CD8-positive, alpha-beta memory T cell (primary cell): ENCODE measurements at regions not wholly inside any gene's neighbourhood (a gene's known extent, or its start where the extent isn't known, plus 50 kb on each side); places are given as distances from the start of the nearest gene placed in this dataset.
A peak's percentile ranks its signal among the peaks of the same experiment; 100 is the strongest.

Experiments
- CTCF ChIA-PET: fragments of 350-600 bp; sonication (Branson Sonifier 250); formaldehyde crosslinking; loops from one replicate; lab custom pipeline; 2021; ENCODE audit warnings: antibody characterized with exemption; lab: Charles Lee
- POLR2A ChIA-PET: fragments of 350-600 bp; sonication (Branson Sonifier 250); formaldehyde crosslinking; loops from one replicate; lab custom pipeline; 2021; ENCODE audit warnings: antibody characterized with exemption; lab: Charles Lee
- DNase-seq, 5 donors: peaks; one replicate each; pipeline versions ENCODE4 v3.0.0 to v3.0.0-alpha.2; 2020 to 2022; ENCODE audit warnings: mixed read lengths in 1 of 5
- H3K27ac ChIP-seq: one replicate; pipeline ENCODE4 v1.7.0; 2013; ENCODE audit warnings: low read depth, mild to moderate bottlenecking, low read length, moderate library complexity
- H3K27me3 ChIP-seq: 2 replicates; pipeline ENCODE4 v1.7.0; 2013; ENCODE audit warnings: low read length, mild to moderate bottlenecking; ENCODE audit not compliant: insufficient read depth, poor library complexity, severe bottlenecking
- H3K36me3 ChIP-seq: 2 replicates; pipeline ENCODE4 v1.7.0; 2013; ENCODE audit warnings: mild to moderate bottlenecking, low read length, moderate library complexity; ENCODE audit not compliant: insufficient read depth
- H3K4me1 ChIP-seq: 2 replicates; pipeline ENCODE4 v1.7.0; 2013; ENCODE audit warnings: mild to moderate bottlenecking, low read length, moderate library complexity; ENCODE audit not compliant: insufficient read depth
- H3K4me3 ChIP-seq: 2 replicates; pipeline ENCODE4 v1.7.0; 2013; ENCODE audit warnings: mild to moderate bottlenecking, low read length
- H3K9me3 ChIP-seq: 2 replicates; pipeline ENCODE4 v1.7.0; 2013; ENCODE audit warnings: mild to moderate bottlenecking, low read length
- H3K27ac Mint-ChIP-seq, 8 donors: one replicate each; pipeline ENCODE4 v1.8.0; 2020 to 2021; ENCODE audit warnings: mixed read lengths in 8 of 8, mild to moderate bottlenecking in 6 of 8, inconsistent platforms in 3 of 8, moderate library complexity in 3 of 8
- H3K27me3 Mint-ChIP-seq, 2 donors: one replicate each; pipeline ENCODE4 v1.8.0; 2020 to 2021; ENCODE audit warnings: mixed read lengths in 2 of 2, mild to moderate bottlenecking in 1 of 2, moderate library complexity in 1 of 2
- H3K36me3 Mint-ChIP-seq, 3 donors: one replicate each; pipeline ENCODE4 v1.8.0; 2020 to 2021; ENCODE audit warnings: mixed read lengths in 3 of 3, inconsistent platforms in 1 of 3, mild to moderate bottlenecking in 1 of 3
- H3K4me1 Mint-ChIP-seq, 3 donors: one replicate each; pipeline ENCODE4 v1.8.0; 2020 to 2021; ENCODE audit warnings: mixed read lengths in 3 of 3, inconsistent platforms in 1 of 3, mild to moderate bottlenecking in 1 of 3
- H3K4me3 Mint-ChIP-seq, 7 donors: one replicate each; pipeline ENCODE4 v1.8.0; 2020 to 2021; ENCODE audit warnings: mixed read lengths in 7 of 7, mild to moderate bottlenecking in 6 of 7, moderate library complexity in 4 of 7, inconsistent platforms in 2 of 7
- H3K9me3 Mint-ChIP-seq, 5 donors: one replicate each; pipeline ENCODE4 v1.8.0; 2020 to 2022; ENCODE audit warnings: mixed read lengths in 5 of 5, mild to moderate bottlenecking in 3 of 5, moderate library complexity in 2 of 5, inconsistent platforms in 1 of 5

- Histone ChIP-seq H3K9me3 (no peaks in the 10 kb centered on the region), H3K4me1 (no peaks in the 10 kb centered on the region), H3K27ac (no peak overlapping the region), H3K36me3 (no peaks in the 10 kb centered on the region), H3K27me3 (no peaks in the 10 kb centered on the region), H3K4me3 (no peak overlapping the region)
- no peak for DNase-seq
- H3K4me1 Mint-ChIP-seq, result no peaks in the 10 kb centered on the region
- peaks cover 0 to 13% (median 2%) of the 10 kb centered on the region in 5 donors for H3K9me3 Mint-ChIP-seq
- H3K4me3 Mint-ChIP-seq, result no peak overlapping the region
- CTCF ChIA-PET, result no interaction called here
- peaks cover 0 to 3% of the 10 kb centered on the region in 2 donors for H3K27me3 Mint-ChIP-seq
- no peak overlapping the region for H3K27ac Mint-ChIP-seq
- peaks cover 7 to 17% (median 8%) of the 10 kb centered on the region in 3 donors for H3K36me3 Mint-ChIP-seq
- POLR2A ChIA-PET, result no interaction called here
Observed at GRCh38 chr5:109254511-109254910, 155.3 kb downstream of the PJA2 start.

- no peaks in the 10 kb centered on the region for H3K4me1 Mint-ChIP-seq
- Histone ChIP-seq H3K27ac (no peak overlapping the region), H3K4me3 (no peak overlapping the region), H3K9me3 (no peaks in the 10 kb centered on the region), H3K27me3 (no peaks in the 10 kb centered on the region), H3K36me3 (no peaks in the 10 kb centered on the region), H3K4me1 (no peaks in the 10 kb centered on the region)
- peaks cover 0 to 3% of the 10 kb centered on the region in 2 donors for H3K27me3 Mint-ChIP-seq
- H3K4me3 Mint-ChIP-seq, result no peak overlapping the region
- DNase-seq, result no peak
- CTCF ChIA-PET, result no interaction called here
- peaks cover 0 to 3% (median 0%) of the 10 kb centered on the region in 5 donors for H3K9me3 Mint-ChIP-seq
- no peak overlapping the region for H3K27ac Mint-ChIP-seq
- POLR2A ChIA-PET, result no interaction called here
- H3K36me3 Mint-ChIP-seq, result peaks cover 2 to 10% (median 7%) of the 10 kb centered on the region in 3 donors
Observed at GRCh38 chr5:109253262-109253661, 156.5 kb downstream of the PJA2 start.

- CTCF ChIA-PET, result no interaction called here
- no peaks in the 10 kb centered on the region for H3K4me1 ChIP-seq
- Mint-ChIP-seq H3K4me1 (no peaks in the 10 kb centered on the region), H3K27me3 (peaks cover 0 to 3% of the 10 kb centered on the region in 2 donors), H3K4me3 (no peak overlapping the region), H3K27ac (peak overlapping the region in 1 of 8 donors; percentile 36), H3K36me3 (peaks cover 1 to 7% (median 6%) of the 10 kb centered on the region in 3 donors), H3K9me3 (peaks cover 0 to 2% (median 0%) of the 10 kb centered on the region in 5 donors)
- POLR2A ChIA-PET, result no interaction called here
- H3K9me3 ChIP-seq, result no peaks in the 10 kb centered on the region
- H3K27me3 ChIP-seq, result no peaks in the 10 kb centered on the region
- no peak overlapping the region for H3K4me3 ChIP-seq
- DNase-seq, result no peak
- H3K27ac ChIP-seq, result no peak overlapping the region
- no peaks in the 10 kb centered on the region for H3K36me3 ChIP-seq
Observed at GRCh38 chr5:109252731-109253130, 157.0 kb downstream of the PJA2 start.

GRCh38 chr5:109250533-109251329 is 159.0 kb downstream of the PJA2 start:
- DNase-seq, result no peak
- POLR2A ChIA-PET, result no interaction called here
- no peaks in the 10 kb centered on the region for H3K27me3 Mint-ChIP-seq

GRCh38 chr5:109250080-109250479 is 159.7 kb downstream of the PJA2 start:
- Mint-ChIP-seq H3K9me3 (peaks cover 8 to 17% (median 14%) of the 10 kb centered on the region in 5 donors), H3K4me3 (no peak overlapping the region), H3K36me3 (peaks cover 3 to 22% (median 13%) of the 10 kb centered on the region in 3 donors), H3K27ac (no peak overlapping the region), H3K4me1 (no peaks in the 10 kb centered on the region), H3K27me3 (no peaks in the 10 kb centered on the region)
- Histone ChIP-seq H3K4me3 (no peak overlapping the region), H3K27ac (no peak overlapping the region), H3K4me1 (no peaks in the 10 kb centered on the region), H3K36me3 (no peaks in the 10 kb centered on the region), H3K9me3 (no peaks in the 10 kb centered on the region), H3K27me3 (no peaks in the 10 kb centered on the region)
- ChIA-PET POLR2A (no interaction called here), CTCF (no interaction called here)
- no peak for DNase-seq

More at GRCh38 chr5:109250533-109251329, 159.0 kb downstream of the PJA2 start:
- H3K27ac ChIP-seq, result no peak overlapping the region
- Mint-ChIP-seq H3K36me3 (peaks cover 3 to 20% (median 11%) of the 10 kb centered on the region in 3 donors), H3K4me3 (no peak overlapping the region), H3K27ac (no peak overlapping the region), H3K9me3 (peaks cover 8 to 17% (median 13%) of the 10 kb centered on the region in 5 donors), H3K4me1 (no peaks in the 10 kb centered on the region)
- H3K9me3 ChIP-seq, result no peaks in the 10 kb centered on the region
- H3K4me1 ChIP-seq, result no peaks in the 10 kb centered on the region
- H3K36me3 ChIP-seq, result no peaks in the 10 kb centered on the region
- no peak overlapping the region for H3K4me3 ChIP-seq
- H3K27me3 ChIP-seq, result no peaks in the 10 kb centered on the region
- CTCF ChIA-PET, result no interaction called here

- Mint-ChIP-seq H3K27me3 (no peaks in the 10 kb centered on the region), H3K36me3 (peaks cover 3 to 22% (median 11%) of the 10 kb centered on the region in 3 donors), H3K4me3 (no peak overlapping the region), H3K4me1 (no peaks in the 10 kb centered on the region), H3K27ac (no peak overlapping the region), H3K9me3 (peaks cover 8 to 17% (median 14%) of the 10 kb centered on the region in 5 donors)
- Histone ChIP-seq H3K27me3 (no peaks in the 10 kb centered on the region), H3K4me3 (no peak overlapping the region), H3K4me1 (no peaks in the 10 kb centered on the region), H3K36me3 (no peaks in the 10 kb centered on the region), H3K9me3 (no peaks in the 10 kb centered on the region), H3K27ac (no peak overlapping the region)
- POLR2A ChIA-PET, result no interaction called here
- no peak for DNase-seq
- CTCF ChIA-PET, result no interaction called here
Observed at GRCh38 chr5:109249126-109249525, 160.6 kb downstream of the PJA2 start.

- H3K9me3 ChIP-seq, result no peaks in the 10 kb centered on the region
- POLR2A ChIA-PET, result no interaction called here
Observed at GRCh38 chr5:109247986-109248385, 161.8 kb downstream of the PJA2 start.

GRCh38 chr5:109246841-109247592 is 162.8 kb downstream of the PJA2 start:
- ChIA-PET CTCF (no interaction called here), POLR2A (no interaction called here)
- no peaks in the 10 kb centered on the region for H3K36me3 ChIP-seq
- no peaks in the 10 kb centered on the region for H3K27me3 Mint-ChIP-seq
- no peak overlapping the region for H3K4me3 Mint-ChIP-seq
- no peak overlapping the region for H3K27ac ChIP-seq
- H3K4me1 ChIP-seq, result no peaks in the 10 kb centered on the region
- H3K9me3 Mint-ChIP-seq, result peaks cover 8 to 17% (median 14%) of the 10 kb centered on the region in 5 donors
- no peaks in the 10 kb centered on the region for H3K27me3 ChIP-seq
- H3K36me3 Mint-ChIP-seq, result peaks cover 3 to 22% (median 11%) of the 10 kb centered on the region in 3 donors
- no peak for DNase-seq
- no peaks in the 10 kb centered on the region for H3K9me3 ChIP-seq
- no peak overlapping the region for H3K27ac Mint-ChIP-seq
- no peak overlapping the region for H3K4me3 ChIP-seq
- H3K4me1 Mint-ChIP-seq, result no peaks in the 10 kb centered on the region

More at GRCh38 chr5:109247986-109248385, 161.8 kb downstream of the PJA2 start:
- Histone ChIP-seq H3K4me1 (no peaks in the 10 kb centered on the region), H3K27ac (no peak overlapping the region), H3K27me3 (no peaks in the 10 kb centered on the region), H3K36me3 (no peaks in the 10 kb centered on the region), H3K4me3 (no peak overlapping the region)
- Mint-ChIP-seq H3K9me3 (peaks cover 8 to 17% (median 14%) of the 10 kb centered on the region in 5 donors), H3K4me3 (no peak overlapping the region), H3K4me1 (no peaks in the 10 kb centered on the region), H3K27ac (no peak overlapping the region), H3K36me3 (peaks cover 3 to 22% (median 11%) of the 10 kb centered on the region in 3 donors), H3K27me3 (no peaks in the 10 kb centered on the region)
- no peak for DNase-seq
- CTCF ChIA-PET, result no interaction called here
